ENCODE measurements at regions not wholly inside any gene's neighbourhood (a gene's known extent, or its start where the extent isn't known, plus 50 kb on each side); places are given as distances from the start of the nearest gene placed in this dataset.

GRCh38 chr3:103342205-103342731 is 907.5 kb downstream of the ZPLD1 start:
- CTCF ChIA-PET: interaction anchor here (0.5 kb wide), 1 partner anchor 1410 kb away, joined by 3 read pairs; no protein-coding TSS in a partner anchor
- ATAC-seq: no peak

GRCh38 chr3:103349760-103350159 is 914.9 kb downstream of the ZPLD1 start:
- H3K27me3 Mint-ChIP-seq: no peaks in the 10 kb centered on the region
- H3K27ac Mint-ChIP-seq: no peak overlapping the region
- H3K36me3 Mint-ChIP-seq (ENCODE audit: low read depth): no peaks in the 10 kb centered on the region
- H3K4me1 Mint-ChIP-seq: no peaks in the 10 kb centered on the region
- ATAC-seq: no peak
- H3K9me3 Mint-ChIP-seq (ENCODE audit: low read depth): no peaks in the 10 kb centered on the region
- intact Hi-C loops (cut with DNase I, micrococcal nuclease): no loop called here
- H3K4me3 Mint-ChIP-seq: no peak overlapping the region
- POLR2A ChIA-PET: no interaction called here
- CTCF ChIA-PET: no interaction called here
- DNase-seq: no peak

More at GRCh38 chr3:103342205-103342731, 907.5 kb downstream of the ZPLD1 start:
- Mint-ChIP-seq H3K9me3 (ENCODE audit: low read depth) (no peaks in the 10 kb centered on the region), H3K36me3 (ENCODE audit: low read depth) (no peaks in the 10 kb centered on the region), H3K4me1 (no peaks in the 10 kb centered on the region), H3K27ac (no peak overlapping the region), H3K4me3 (no peak overlapping the region), H3K27me3 (no peaks in the 10 kb centered on the region)
- intact Hi-C loops (cut with DNase I, micrococcal nuclease): no loop called here
- POLR2A ChIA-PET: no interaction called here
- no peak for DNase-seq

DNA sequence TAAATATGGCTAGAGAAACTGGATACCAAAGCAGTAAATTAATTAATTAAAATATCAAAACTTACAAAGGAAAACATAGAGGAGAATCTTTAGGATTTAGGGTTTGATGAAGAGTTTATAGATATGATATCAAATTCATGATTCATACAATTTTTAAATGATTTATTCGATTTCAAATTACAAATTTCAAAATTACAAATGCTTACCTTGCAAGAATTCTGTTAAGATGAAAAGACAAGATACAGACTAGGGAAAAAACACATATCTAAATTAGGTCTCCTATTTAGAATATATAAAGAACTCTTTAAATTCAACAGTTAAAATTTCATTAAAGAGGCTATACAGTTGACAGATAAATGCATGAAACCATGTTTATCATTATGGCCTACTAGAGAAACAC is 930.7 kb downstream of the ZPLD1 start:
- Mint-ChIP-seq H3K27me3 (no peaks in the 10 kb centered on the region), H3K36me3 (ENCODE audit: low read depth) (no peaks in the 10 kb centered on the region), H3K4me1 (no peaks in the 10 kb centered on the region), H3K9me3 (ENCODE audit: low read depth) (no peaks in the 10 kb centered on the region), H3K27ac (no peak overlapping the region), H3K4me3 (no peak overlapping the region)
- ChIA-PET POLR2A (no interaction called here), CTCF (no interaction called here)
- intact Hi-C loops (cut with DNase I, micrococcal nuclease): no loop called here
- DNase-seq (no peak), ATAC-seq (no peak)

DNA sequence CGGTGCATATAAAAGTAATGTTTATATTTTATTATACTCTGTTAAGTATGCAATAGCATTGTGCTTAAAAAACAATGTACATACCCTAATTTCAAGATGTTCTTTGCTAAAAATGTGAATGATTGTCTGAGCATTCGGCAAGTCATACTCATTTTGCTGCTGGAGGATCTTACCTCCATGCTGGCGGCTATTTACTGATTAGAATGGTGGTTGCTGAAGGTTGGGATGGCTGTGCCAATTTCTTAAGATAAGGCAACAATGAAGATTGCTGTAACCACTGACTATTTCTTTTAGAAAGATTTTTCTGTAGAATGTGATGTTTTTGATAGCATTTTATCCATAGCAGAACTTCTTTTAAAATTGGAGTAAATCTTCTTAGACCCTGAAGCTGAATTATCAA is 932.7 kb downstream of the ZPLD1 start:
- ChIA-PET CTCF (no interaction called here), POLR2A (no interaction called here)
- Mint-ChIP-seq H3K27ac (no peak overlapping the region), H3K4me3 (no peak overlapping the region), H3K27me3 (no peaks in the 10 kb centered on the region), H3K4me1 (no peaks in the 10 kb centered on the region), H3K36me3 (ENCODE audit: low read depth) (no peaks in the 10 kb centered on the region), H3K9me3 (ENCODE audit: low read depth) (no peaks in the 10 kb centered on the region)
- DNase-seq (no peak), ATAC-seq (no peak)
- intact Hi-C loops (cut with DNase I, micrococcal nuclease): no loop called here

DNA sequence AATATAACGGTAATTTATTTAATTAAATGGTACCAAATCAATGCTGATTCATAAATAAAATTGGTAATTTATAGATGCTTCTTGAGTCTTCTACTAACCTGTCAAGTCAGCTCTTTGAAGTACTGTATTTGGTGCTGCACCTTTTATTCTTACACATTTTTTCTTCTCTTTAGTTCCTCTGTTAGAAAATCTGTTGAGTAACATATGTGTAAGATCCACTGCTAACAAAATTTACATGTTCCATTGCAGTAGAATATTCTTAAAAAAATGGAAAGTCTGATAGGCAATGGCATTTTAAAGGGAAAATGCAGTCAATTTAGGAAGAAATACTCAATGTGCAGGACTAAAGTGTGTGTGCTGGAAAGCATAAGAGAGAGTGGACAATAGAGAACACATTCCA is 936.6 kb downstream of the ZPLD1 start:
- intact Hi-C loops (cut with DNase I, micrococcal nuclease): no loop called here
- no peaks in the 10 kb centered on the region for H3K36me3 Mint-ChIP-seq (ENCODE audit: low read depth)

DNA sequence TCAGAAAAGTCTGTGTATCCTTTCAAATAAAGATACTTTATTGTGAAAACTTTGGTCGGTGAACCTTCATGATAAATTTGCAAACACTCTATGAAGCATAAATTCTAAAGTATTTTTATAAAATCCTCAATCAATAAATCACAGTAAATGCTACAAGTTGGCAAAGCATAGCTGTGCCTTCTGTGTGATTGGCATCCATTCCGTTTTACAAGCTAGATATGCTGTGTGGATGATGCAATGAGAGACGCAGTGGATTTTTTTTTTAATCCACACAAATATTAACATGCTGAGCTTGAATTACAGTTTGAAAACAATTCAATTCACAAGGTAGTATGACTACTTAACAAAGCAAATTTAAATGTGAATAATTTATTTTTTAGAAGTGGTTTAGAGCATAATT is 937.2 kb downstream of the ZPLD1 start:
- no peak overlapping the region for H3K4me3 Mint-ChIP-seq

More for the DNA sequence above, 936.6 kb downstream of the ZPLD1 start:
- no peaks in the 10 kb centered on the region for H3K27me3 Mint-ChIP-seq
- no peak overlapping the region for H3K4me3 Mint-ChIP-seq
- ChIA-PET CTCF (interaction anchor here (0.6 kb wide), 1 partner anchor 200 kb away, joined by 4 read pairs; no protein-coding TSS in a partner anchor), POLR2A (no interaction called here)
- ATAC-seq: no peak
- H3K4me1 Mint-ChIP-seq: no peaks in the 10 kb centered on the region
- no peak for DNase-seq
- no peaks in the 10 kb centered on the region for H3K9me3 Mint-ChIP-seq (ENCODE audit: low read depth)
- H3K27ac Mint-ChIP-seq: no peak overlapping the region

GRCh38 chr3:103380391-103380790 is 945.6 kb downstream of the ZPLD1 start:
- Mint-ChIP-seq H3K4me3 (no peak overlapping the region), H3K4me1 (no peaks in the 10 kb centered on the region), H3K27me3 (no peaks in the 10 kb centered on the region), H3K9me3 (ENCODE audit: low read depth) (no peaks in the 10 kb centered on the region), H3K36me3 (ENCODE audit: low read depth) (no peaks in the 10 kb centered on the region), H3K27ac (no peak overlapping the region)
- intact Hi-C loops (cut with DNase I, micrococcal nuclease): no loop called here
- POLR2A ChIA-PET: no interaction called here
- CTCF ChIA-PET: no interaction called here
- ATAC-seq (no peak), DNase-seq (no peak)

More for the DNA sequence above, 937.2 kb downstream of the ZPLD1 start:
- Mint-ChIP-seq H3K27ac (no peak overlapping the region), H3K36me3 (ENCODE audit: low read depth) (no peaks in the 10 kb centered on the region), H3K4me1 (no peaks in the 10 kb centered on the region), H3K27me3 (no peaks in the 10 kb centered on the region), H3K9me3 (ENCODE audit: low read depth) (no peaks in the 10 kb centered on the region)
- ATAC-seq (no peak), DNase-seq (no peak)
- intact Hi-C loops (cut with DNase I, micrococcal nuclease): no loop called here
- ChIA-PET CTCF (interaction anchor here (0.6 kb wide), 1 partner anchor 201 kb away, joined by 4 read pairs; no protein-coding TSS in a partner anchor), POLR2A (no interaction called here)

- no peaks in the 10 kb centered on the region for H3K36me3 Mint-ChIP-seq (ENCODE audit: low read depth)
- POLR2A ChIA-PET: no interaction called here
- no peak for DNase-seq
Observed at GRCh38 chr3:103381296-103382079, 946.7 kb downstream of the ZPLD1 start.

GRCh38 chr3:103385961-103386656 is 951.3 kb downstream of the ZPLD1 start:
- Mint-ChIP-seq H3K36me3 (ENCODE audit: low read depth) (no peaks in the 10 kb centered on the region), H3K9me3 (ENCODE audit: low read depth) (no peaks in the 10 kb centered on the region), H3K4me1 (no peaks in the 10 kb centered on the region), H3K4me3 (no peak overlapping the region), H3K27ac (no peak overlapping the region), H3K27me3 (no peaks in the 10 kb centered on the region)
- ChIA-PET CTCF (no interaction called here), POLR2A (no interaction called here)
- DNase-seq: no peak
- no peak for ATAC-seq
- intact Hi-C loops (cut with DNase I, micrococcal nuclease): no loop called here

More at GRCh38 chr3:103381296-103382079, 946.7 kb downstream of the ZPLD1 start:
- Mint-ChIP-seq H3K9me3 (ENCODE audit: low read depth) (no peaks in the 10 kb centered on the region), H3K27ac (no peak overlapping the region), H3K4me3 (no peak overlapping the region), H3K4me1 (no peaks in the 10 kb centered on the region), H3K27me3 (no peaks in the 10 kb centered on the region)
- intact Hi-C loops (cut with DNase I, micrococcal nuclease): no loop called here
- CTCF ChIA-PET: no interaction called here
- ATAC-seq: no peak

GRCh38 chr3:103388214-103388613 is 953.4 kb downstream of the ZPLD1 start:
- H3K4me1 Mint-ChIP-seq: no peaks in the 10 kb centered on the region
- intact Hi-C loops (cut with DNase I, micrococcal nuclease): no loop called here
- H3K27ac Mint-ChIP-seq: no peak overlapping the region
- no peak for ATAC-seq
- CTCF ChIA-PET: interaction anchor here (1.3 kb wide), 1 partner anchor 7 kb away, joined by 3 read pairs; no protein-coding TSS in a partner anchor
- no peaks in the 10 kb centered on the region for H3K27me3 Mint-ChIP-seq
- H3K4me3 Mint-ChIP-seq: no peak overlapping the region
- no peaks in the 10 kb centered on the region for H3K36me3 Mint-ChIP-seq (ENCODE audit: low read depth)
- DNase-seq: no peak
- POLR2A ChIA-PET: no interaction called here
- no peaks in the 10 kb centered on the region for H3K9me3 Mint-ChIP-seq (ENCODE audit: low read depth)

DNA sequence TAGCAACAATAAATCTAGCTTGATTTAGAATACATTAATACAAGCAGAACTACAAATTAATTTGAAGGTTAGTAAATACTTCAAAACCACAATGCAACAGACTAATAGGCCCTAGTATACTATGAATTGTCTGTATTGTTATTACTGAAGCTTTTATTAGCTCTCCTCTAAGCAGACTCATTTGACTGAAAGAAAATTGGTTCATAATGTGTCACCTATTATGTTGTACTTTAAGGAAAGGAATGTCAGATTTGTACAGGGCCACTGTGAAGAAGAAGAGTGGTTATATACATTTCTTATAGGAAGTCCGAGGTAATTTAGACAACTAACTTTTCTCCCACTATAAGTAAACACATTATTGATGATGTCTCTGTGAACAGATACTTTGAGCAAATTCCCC is 954.5 kb downstream of the ZPLD1 start:
- Mint-ChIP-seq H3K27me3 (no peaks in the 10 kb centered on the region), H3K4me1 (no peaks in the 10 kb centered on the region), H3K4me3 (no peak overlapping the region), H3K9me3 (ENCODE audit: low read depth) (no peaks in the 10 kb centered on the region), H3K27ac (no peak overlapping the region), H3K36me3 (ENCODE audit: low read depth) (no peaks in the 10 kb centered on the region)
- no peak for ATAC-seq
- intact Hi-C loops (cut with DNase I, micrococcal nuclease): no loop called here
- ChIA-PET CTCF (no interaction called here), POLR2A (no interaction called here)
- DNase-seq: no peak
